B cell (primary cell): ENCODE measurements at regions not wholly inside any gene's neighbourhood (a gene's known extent, or its start where the extent isn't known, plus 50 kb on each side); places are given as distances from the start of the nearest gene placed in this dataset.

Experiments used
- ATAC-seq: fragments of 200-7000 bp; cut with Tn5 transposase; one replicate; pipeline ENCODE4 v1.10.0; 2021; ENCODE audit warnings: low read depth, mild to moderate bottlenecking, moderate number of reproducible peaks, moderate library complexity
- CTCF ChIA-PET: fragments of 350-600 bp; sonication (Branson Sonifier 250); formaldehyde crosslinking; loops from one replicate; lab custom pipeline; 2021; ENCODE audit warnings: antibody characterized with exemption, inconsistent platforms; lab: Charles Lee
- POLR2A ChIA-PET: fragments of 350-600 bp; sonication (Branson Sonifier 250); formaldehyde crosslinking; loops from one replicate; lab custom pipeline; 2021; ENCODE audit warnings: antibody characterized with exemption; lab: Charles Lee
- DNase-seq: peaks from one replicate; pipeline ENCODE4 v3.0.0; 2013
- H2AFZ ChIP-seq: 2 replicates; pipeline ENCODE4 v1.6.1; 2012; ENCODE audit warnings: mild to moderate bottlenecking, low read depth, low read length; ENCODE audit not compliant: insufficient read depth, poor library complexity, severe bottlenecking
- H3K27ac ChIP-seq, 2 donors: 1 replicate in 1 of 2; 2 replicates in 1 of 2; pipeline ENCODE4 v1.5.1; 2012 to 2013; ENCODE audit warnings: low read length in 2 of 2, mild to moderate bottlenecking in 2 of 2, moderate library complexity in 1 of 2
- H3K27me3 ChIP-seq, 4 experiments: fragments of 200-600 bp in 1 of 4; sonication (generic) in 1 of 4; replicated peaks in 1 of 4; 1 replicate in 2 of 4; 2 replicates in 2 of 4; pipeline versions ENCODE4 v1.6.1 to v1.7.0; 2013 to 2016; ENCODE audit warnings: low read length in 3 of 4, mild to moderate bottlenecking in 2 of 4, mixed read lengths in 1 of 4, moderate library complexity in 1 of 4; ENCODE audit not compliant: insufficient read depth in 4 of 4, control insufficient read depth in 3 of 4; ENCODE audit errors: control extremely low read depth in 1 of 4
- H3K36me3 ChIP-seq, 2 experiments: replicated peaks in 1 of 2; 1 replicate in 1 of 2; 2 replicates in 1 of 2; pipeline versions ENCODE4 v1.6.1 to v1.7.1; 2013; ENCODE audit warnings: low read length in 1 of 2; ENCODE audit not compliant: insufficient read depth in 2 of 2, control insufficient read depth in 1 of 2; ENCODE audit errors: control extremely low read depth in 1 of 2, extremely low read depth in 1 of 2
- H3K4me1 ChIP-seq, 2 donors: fragments of 200-600 bp in 1 of 2; sonication (generic) in 1 of 2; 1 replicate in 1 of 2; 2 replicates in 1 of 2; pipeline versions ENCODE4 v1.5.1 to v1.6.1; 2013 to 2017; ENCODE audit warnings: low read length in 2 of 2; ENCODE audit not compliant: control insufficient read depth in 2 of 2, insufficient read depth in 2 of 2
- H3K4me2 ChIP-seq: replicated peaks from 2 replicates; pipeline ENCODE3; 2012; ENCODE audit warnings: mild to moderate bottlenecking, low read depth, low read length; ENCODE audit not compliant: poor library complexity, severe bottlenecking
- H3K4me3 ChIP-seq, 5 experiments: fragments of 200-600 bp in 1 of 5; sonication (generic) in 1 of 5; 1 replicate in 3 of 5; 2 replicates in 2 of 5; pipeline versions ENCODE4 v1.5.1 to v1.7.0; 2011 to 2016; ENCODE audit warnings: low read length in 4 of 5, mild to moderate bottlenecking in 4 of 5, low read depth in 2 of 5, control low read depth in 1 of 5, moderate library complexity in 1 of 5; ENCODE audit not compliant: insufficient read depth in 1 of 5; ENCODE audit errors: control extremely low read depth in 1 of 5, extremely low read depth in 1 of 5
- H3K79me2 ChIP-seq: fragments of 200-600 bp; sonication (generic); one replicate; pipeline ENCODE4 v1.6.0; 2016; ENCODE audit warnings: low read length; ENCODE audit not compliant: control insufficient read depth, insufficient read depth
- H3K9ac ChIP-seq: fragments of 200-600 bp; sonication (generic); 2 replicates; pipeline ENCODE4 v1.6.1; 2017; ENCODE audit warnings: mild to moderate bottlenecking, low read length, moderate library complexity
- H3K9me3 ChIP-seq, 3 donors: one replicate each; pipeline versions ENCODE4 v1.6.1 to v1.7.1; 2013; ENCODE audit warnings: low read length in 2 of 3; ENCODE audit not compliant: control insufficient read depth in 2 of 3, insufficient read depth in 1 of 3; ENCODE audit errors: control extremely low read depth in 1 of 3
- H4K20me1 ChIP-seq: 2 replicates; pipeline ENCODE4 v1.6.0; 2012; ENCODE audit warnings: mild to moderate bottlenecking, low read length; ENCODE audit not compliant: insufficient read depth, control insufficient read depth, poor library complexity, severe bottlenecking
- H3K27ac Mint-ChIP-seq: one replicate; pipeline ENCODE4 v1.8.0; 2021; ENCODE audit warnings: mixed read lengths
- H3K27me3 Mint-ChIP-seq: one replicate; pipeline ENCODE4 v1.8.0; 2021; ENCODE audit warnings: mixed read lengths
- H3K4me1 Mint-ChIP-seq: one replicate; pipeline ENCODE4 v1.8.0; 2021; ENCODE audit warnings: mixed read lengths
- H3K4me3 Mint-ChIP-seq: one replicate; pipeline ENCODE4 v1.8.0; 2021; ENCODE audit warnings: mixed read lengths
- H3K9me3 Mint-ChIP-seq: one replicate; pipeline ENCODE4 v1.8.0; 2022; ENCODE audit warnings: mixed read lengths; ENCODE audit not compliant: insufficient read depth
- EZH2 ChIP-seq: IDR thresholded peaks from 2 replicates; pipeline ENCODE4 v1.6.1; 2012; ENCODE audit warnings: borderline replicate concordance, low read depth, mild to moderate bottlenecking, moderate library complexity, low read length; ENCODE audit not compliant: insufficient read depth, poor library complexity, severe bottlenecking
- WGBS: methylation state at CpG from one replicate; pipeline ENCODE4 v1.1.5; 2013; ENCODE audit warnings: missing lambda C conversion rate; ENCODE audit not compliant: insufficient coverage; 5-methylcytosine and 5-hydroxymethylcytosine counted together
- intact Hi-C: fragments of 100-400 bp; cut with micrococcal nuclease; formaldehyde crosslinking; loops from one replicate; pipeline ENCODE4 v1.10.0; 2022
- TF ChIP-seq, protein P1 (sequence below): fragments of 200-600 bp; IDR thresholded peaks from one replicate; pipeline ENCODE4 v1.8.0; 2022; ENCODE audit warnings: antibody characterized with exemption, mild to moderate bottlenecking

GRCh38 chr16:61179561-61179960, 856.7 kb downstream of the CDH8 start:
- no peak overlapping the region for H3K4me3 Mint-ChIP-seq
- no peaks in the 10 kb centered on the region for H3K27me3 ChIP-seq
- TF ChIP-seq, protein P1, sequence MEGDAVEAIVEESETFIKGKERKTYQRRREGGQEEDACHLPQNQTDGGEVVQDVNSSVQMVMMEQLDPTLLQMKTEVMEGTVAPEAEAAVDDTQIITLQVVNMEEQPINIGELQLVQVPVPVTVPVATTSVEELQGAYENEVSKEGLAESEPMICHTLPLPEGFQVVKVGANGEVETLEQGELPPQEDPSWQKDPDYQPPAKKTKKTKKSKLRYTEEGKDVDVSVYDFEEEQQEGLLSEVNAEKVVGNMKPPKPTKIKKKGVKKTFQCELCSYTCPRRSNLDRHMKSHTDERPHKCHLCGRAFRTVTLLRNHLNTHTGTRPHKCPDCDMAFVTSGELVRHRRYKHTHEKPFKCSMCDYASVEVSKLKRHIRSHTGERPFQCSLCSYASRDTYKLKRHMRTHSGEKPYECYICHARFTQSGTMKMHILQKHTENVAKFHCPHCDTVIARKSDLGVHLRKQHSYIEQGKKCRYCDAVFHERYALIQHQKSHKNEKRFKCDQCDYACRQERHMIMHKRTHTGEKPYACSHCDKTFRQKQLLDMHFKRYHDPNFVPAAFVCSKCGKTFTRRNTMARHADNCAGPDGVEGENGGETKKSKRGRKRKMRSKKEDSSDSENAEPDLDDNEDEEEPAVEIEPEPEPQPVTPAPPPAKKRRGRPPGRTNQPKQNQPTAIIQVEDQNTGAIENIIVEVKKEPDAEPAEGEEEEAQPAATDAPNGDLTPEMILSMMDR = no peak
- no peak for TF ChIP-seq EZH2
- peaks cover 5% of the 10 kb centered on the region for H3K9me3 Mint-ChIP-seq
- no peaks in the 10 kb centered on the region for H3K36me3 ChIP-seq
- peaks cover 0 to 2% (median 0%) of the 10 kb centered on the region in 3 donors for H3K9me3 ChIP-seq
- no peak overlapping the region for H3K9ac ChIP-seq
- H3K4me1 Mint-ChIP-seq = no peaks in the 10 kb centered on the region
- ChIA-PET POLR2A (no interaction called here), CTCF (no interaction called here)
- no peaks in the 10 kb centered on the region for H3K4me1 ChIP-seq
- no peaks in the 10 kb centered on the region for H4K20me1 ChIP-seq
- ATAC-seq (no peak), DNase-seq (no peak)
- no peaks in the 10 kb centered on the region for H3K79me2 ChIP-seq
- H3K27ac ChIP-seq = no peak overlapping the region
- no peak overlapping the region for H3K27ac Mint-ChIP-seq
- WGBS = no CpG with 5 or more reads among the region's 2 CpGs
- no peak overlapping the region for H3K4me2 ChIP-seq
- intact Hi-C loops = no loop called here
- H3K4me3 ChIP-seq = no peak overlapping the region
- no peaks in the 10 kb centered on the region for H3K27me3 Mint-ChIP-seq
- no peak overlapping the region for H2AFZ ChIP-seq

DNA sequence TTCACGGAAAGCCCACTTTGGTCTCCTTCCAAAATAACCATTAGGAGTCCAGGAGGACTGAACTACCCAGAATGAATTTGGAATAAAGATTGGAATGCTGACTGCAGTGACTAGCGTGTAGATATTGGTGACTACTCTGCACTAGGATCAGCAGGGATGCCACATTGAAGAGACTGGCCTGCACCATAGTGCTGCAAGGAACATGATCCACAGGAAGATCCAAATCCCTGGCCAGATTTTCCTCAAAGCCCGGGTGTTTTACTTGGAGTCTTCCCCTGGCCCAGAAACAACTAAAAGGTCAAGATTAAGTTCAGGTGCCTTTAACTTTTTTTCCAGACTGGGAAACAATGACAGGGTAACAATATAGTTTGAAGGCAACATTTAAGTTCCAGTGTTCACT, 870.4 kb downstream of the CDH8 start:
- intact Hi-C loops = no loop called here
- Histone ChIP-seq H3K79me2 (no peaks in the 10 kb centered on the region), H3K4me1 (no peaks in the 10 kb centered on the region), H3K9me3 (peaks cover 0 to 19% (median 0%) of the 10 kb centered on the region in 3 donors), H2AFZ (no peak overlapping the region), H3K4me3 (no peak overlapping the region), H3K36me3 (no peaks in the 10 kb centered on the region), H3K4me2 (no peak overlapping the region), H3K27ac (no peak overlapping the region), H3K27me3 (no peaks in the 10 kb centered on the region), H3K9ac (no peak overlapping the region), H4K20me1 (no peaks in the 10 kb centered on the region)
- ChIA-PET POLR2A (no interaction called here), CTCF (no interaction called here)
- 96% methylated on average over 2 of the region's 3 CpGs for WGBS
- no peak overlapping the region for H3K27ac Mint-ChIP-seq
- TF ChIP-seq EZH2 = no peak
- TF ChIP-seq, protein P1 = no peak
- no peaks in the 10 kb centered on the region for H3K27me3 Mint-ChIP-seq
- no peak for DNase-seq
- no peak overlapping the region for H3K4me3 Mint-ChIP-seq
- ATAC-seq = no peak
- peaks cover 3% of the 10 kb centered on the region for H3K9me3 Mint-ChIP-seq
- H3K4me1 Mint-ChIP-seq = no peaks in the 10 kb centered on the region
